SJSA1 (cell line): ENCODE measurements at regions not wholly inside any gene's neighbourhood (a gene's known extent, or its start where the extent isn't known, plus 50 kb on each side); places are given as distances from the start of the nearest gene placed in this dataset.

Experiments used
- DNase-seq, 2 experiments: peaks; one replicate each; pipeline ENCODE4 v3.0.0-alpha.2; 2015 to 2020; ENCODE audit warnings: low spot score in 2 of 2, low read depth in 1 of 2
- H3K27ac ChIP-seq: fragments of 250-450 bp; sonication (Bioruptor Pico); 2 replicates; pipeline ENCODE4 v1.5.1; 2020; ENCODE audit warnings: mild to moderate bottlenecking, moderate library complexity
- H3K27me3 ChIP-seq: fragments of 250-450 bp; sonication (Bioruptor Pico); replicated peaks from 2 replicates; pipeline ENCODE4 v1.5.1; 2020; ENCODE audit warnings: mild to moderate bottlenecking, moderate library complexity
- H3K36me3 ChIP-seq: fragments of 250-450 bp; sonication (Bioruptor Pico); 2 replicates; pipeline ENCODE4 v1.5.1; 2020; ENCODE audit warnings: mild to moderate bottlenecking
- H3K4me1 ChIP-seq: fragments of 250-450 bp; sonication (Bioruptor Pico); replicated peaks from 2 replicates; pipeline ENCODE4 v1.6.1; 2021; ENCODE audit warnings: mild to moderate bottlenecking
- H3K4me3 ChIP-seq: fragments of 250-450 bp; sonication (Bioruptor Pico); 2 replicates; pipeline ENCODE4 v1.5.1; 2020; ENCODE audit warnings: mild to moderate bottlenecking
- H3K9me3 ChIP-seq: fragments of 250-450 bp; sonication (Bioruptor Pico); replicated peaks from 2 replicates; pipeline ENCODE4 v1.5.1; 2020; ENCODE audit warnings: mild to moderate bottlenecking

GRCh38 chr4:32206756-32207155 is 1486.6 kb downstream of the PCDH7 start:
- Histone ChIP-seq H3K9me3 (no peaks in the 10 kb centered on the region), H3K4me3 (no peak overlapping the region), H3K27ac (no peak overlapping the region), H3K36me3 (no peaks in the 10 kb centered on the region), H3K4me1 (no peaks in the 10 kb centered on the region), H3K27me3 (no peaks in the 10 kb centered on the region)
- no peak for DNase-seq

- Histone ChIP-seq H3K9me3 (no peaks in the 10 kb centered on the region), H3K4me1 (no peaks in the 10 kb centered on the region), H3K27me3 (no peaks in the 10 kb centered on the region), H3K27ac (no peak overlapping the region), H3K36me3 (no peaks in the 10 kb centered on the region), H3K4me3 (no peak overlapping the region)
- DNase-seq = no peak
Observed at GRCh38 chr4:32207456-32207855, 1487.3 kb downstream of the PCDH7 start.

- no peaks in the 10 kb centered on the region for H3K27me3 ChIP-seq
- no peak overlapping the region for H3K27ac ChIP-seq
- DNase-seq = no peak
- H3K4me1 ChIP-seq = no peaks in the 10 kb centered on the region
- no peaks in the 10 kb centered on the region for H3K36me3 ChIP-seq
- no peaks in the 10 kb centered on the region for H3K9me3 ChIP-seq
- no peak overlapping the region for H3K4me3 ChIP-seq
Observed at GRCh38 chr4:32215277-32215676, 1495.1 kb downstream of the PCDH7 start.

- DNase-seq = no peak
- H3K4me3 ChIP-seq = no peak overlapping the region
Observed at GRCh38 chr4:32216502-32216901, 1496.3 kb downstream of the PCDH7 start.

GRCh38 chr4:32219306-32220075 is 1499.3 kb downstream of the PCDH7 start:
- no peaks in the 10 kb centered on the region for H3K36me3 ChIP-seq
- no peak for DNase-seq

More at GRCh38 chr4:32216502-32216901, 1496.3 kb downstream of the PCDH7 start:
- Histone ChIP-seq H3K4me1 (no peaks in the 10 kb centered on the region), H3K36me3 (no peaks in the 10 kb centered on the region), H3K27ac (no peak overlapping the region), H3K9me3 (no peaks in the 10 kb centered on the region), H3K27me3 (no peaks in the 10 kb centered on the region)

GRCh38 chr4:32226204-32226603 is 1506.0 kb downstream of the PCDH7 start:
- no peak for DNase-seq
- Histone ChIP-seq H3K4me1 (no peaks in the 10 kb centered on the region), H3K36me3 (no peaks in the 10 kb centered on the region), H3K9me3 (no peaks in the 10 kb centered on the region), H3K27me3 (no peaks in the 10 kb centered on the region), H3K4me3 (no peak overlapping the region), H3K27ac (no peak overlapping the region)

More at GRCh38 chr4:32219306-32220075, 1499.3 kb downstream of the PCDH7 start:
- Histone ChIP-seq H3K4me3 (no peak overlapping the region), H3K27ac (no peak overlapping the region), H3K4me1 (no peaks in the 10 kb centered on the region), H3K9me3 (no peaks in the 10 kb centered on the region), H3K27me3 (no peaks in the 10 kb centered on the region)

GRCh38 chr4:32226733-32227132 is 1506.6 kb downstream of the PCDH7 start:
- Histone ChIP-seq H3K27me3 (no peaks in the 10 kb centered on the region), H3K27ac (no peak overlapping the region), H3K4me1 (no peaks in the 10 kb centered on the region), H3K36me3 (no peaks in the 10 kb centered on the region), H3K9me3 (no peaks in the 10 kb centered on the region), H3K4me3 (no peak overlapping the region)
- DNase-seq = no peak

GRCh38 chr4:32243926-32244325 is 1523.8 kb downstream of the PCDH7 start:
- no peak overlapping the region for H3K27ac ChIP-seq
- H3K36me3 ChIP-seq = no peaks in the 10 kb centered on the region
- H3K9me3 ChIP-seq = no peaks in the 10 kb centered on the region
- no peaks in the 10 kb centered on the region for H3K4me1 ChIP-seq
- no peaks in the 10 kb centered on the region for H3K27me3 ChIP-seq
- H3K4me3 ChIP-seq = no peak overlapping the region
- no peak for DNase-seq

GRCh38 chr4:32249040-32249439 is 1528.9 kb downstream of the PCDH7 start:
- Histone ChIP-seq H3K4me1 (no peaks in the 10 kb centered on the region), H3K4me3 (no peak overlapping the region), H3K9me3 (no peaks in the 10 kb centered on the region), H3K36me3 (no peaks in the 10 kb centered on the region), H3K27me3 (no peaks in the 10 kb centered on the region), H3K27ac (no peak overlapping the region)
- no peak for DNase-seq

GRCh38 chr4:32251126-32251525 is 1531.0 kb downstream of the PCDH7 start:
- no peak overlapping the region for H3K4me3 ChIP-seq
- DNase-seq = no peak
- no peaks in the 10 kb centered on the region for H3K36me3 ChIP-seq
- no peak overlapping the region for H3K27ac ChIP-seq
- no peaks in the 10 kb centered on the region for H3K4me1 ChIP-seq
- H3K9me3 ChIP-seq = no peaks in the 10 kb centered on the region
- H3K27me3 ChIP-seq = no peaks in the 10 kb centered on the region

- Histone ChIP-seq H3K4me3 (no peak overlapping the region), H3K36me3 (no peaks in the 10 kb centered on the region), H3K27ac (no peak overlapping the region), H3K4me1 (no peaks in the 10 kb centered on the region), H3K27me3 (no peaks in the 10 kb centered on the region), H3K9me3 (no peaks in the 10 kb centered on the region)
- DNase-seq = no peak
Observed at GRCh38 chr4:32251926-32252325, 1531.8 kb downstream of the PCDH7 start.

- no peak overlapping the region for H3K27ac ChIP-seq
- H3K4me1 ChIP-seq = no peaks in the 10 kb centered on the region
- DNase-seq = no peak
- no peaks in the 10 kb centered on the region for H3K36me3 ChIP-seq
- H3K4me3 ChIP-seq = no peak overlapping the region
- no peaks in the 10 kb centered on the region for H3K27me3 ChIP-seq
- H3K9me3 ChIP-seq = no peaks in the 10 kb centered on the region
Observed at GRCh38 chr4:32254216-32254615, 1534.0 kb downstream of the PCDH7 start.

- Histone ChIP-seq H3K36me3 (no peaks in the 10 kb centered on the region), H3K27ac (no peak overlapping the region), H3K4me1 (no peaks in the 10 kb centered on the region), H3K4me3 (no peak overlapping the region), H3K9me3 (no peaks in the 10 kb centered on the region), H3K27me3 (no peaks in the 10 kb centered on the region)
- no peak for DNase-seq
Observed at GRCh38 chr4:32258986-32259385, 1538.8 kb downstream of the PCDH7 start.

GRCh38 chr4:32261196-32261595 is 1541.0 kb downstream of the PCDH7 start:
- H3K27me3 ChIP-seq = no peaks in the 10 kb centered on the region
- no peak overlapping the region for H3K27ac ChIP-seq
- H3K36me3 ChIP-seq = no peaks in the 10 kb centered on the region
- DNase-seq = no peak
- no peak overlapping the region for H3K4me3 ChIP-seq
- H3K9me3 ChIP-seq = no peaks in the 10 kb centered on the region
- no peaks in the 10 kb centered on the region for H3K4me1 ChIP-seq

- no peak for DNase-seq
Observed at GRCh38 chr4:32268863-32269262, 1548.7 kb downstream of the PCDH7 start.

More at GRCh38 chr4:32268863-32269262, 1548.7 kb downstream of the PCDH7 start:
- Histone ChIP-seq H3K9me3 (no peaks in the 10 kb centered on the region), H3K4me1 (no peaks in the 10 kb centered on the region), H3K27me3 (no peaks in the 10 kb centered on the region), H3K4me3 (no peak overlapping the region), H3K36me3 (no peaks in the 10 kb centered on the region), H3K27ac (no peak overlapping the region)
